ENCODE measurements at regions not wholly inside any gene's neighbourhood (a gene's known extent, or its start where the extent isn't known, plus 50 kb on each side); places are given as distances from the start of the nearest gene placed in this dataset.

DNA sequence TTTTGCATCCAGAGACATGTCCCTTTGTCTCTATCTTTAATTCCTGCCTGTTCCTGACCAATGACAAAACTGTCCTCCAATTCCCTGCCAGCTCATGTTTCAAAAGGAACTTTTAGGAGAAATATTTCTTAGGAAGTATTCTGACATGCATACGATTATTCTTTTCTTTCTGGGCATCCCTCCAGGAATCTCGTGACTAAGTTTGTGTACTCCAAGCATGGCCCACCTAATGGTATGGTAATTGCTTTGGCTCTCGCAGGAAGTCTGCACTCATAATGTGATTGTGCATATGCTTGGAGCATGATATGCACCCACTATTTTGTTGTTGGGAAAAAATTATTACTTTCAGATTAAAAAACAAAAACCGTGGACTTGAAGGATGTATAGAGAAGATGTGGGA, 256.4 kb downstream of the PRDM2 start:
- Histone ChIP-seq H3K4me2 (ENCODE audit: low read depth, low read length, poor library complexity, severe bottlenecking) (no peak overlapping the region), H3F3A (ENCODE audit: insufficient read depth) (no peaks in the 10 kb centered on the region), H3K9me2 (replicated peaks; ENCODE audit: insufficient read depth, low read length) (no peaks in the 10 kb centered on the region), H3K79me2 (ENCODE audit: insufficient read depth, low read length) (no peaks in the 10 kb centered on the region), H3K36me3 (ENCODE audit: low read length) (no peaks in the 10 kb centered on the region), H3K27ac (ENCODE audit: low read depth, low read length) (no peak overlapping the region), H3K27me3 (ENCODE audit: low read length) (no peaks in the 10 kb centered on the region), H2AFZ (ENCODE audit: low read depth, low read length, severe bottlenecking) (no peak overlapping the region), H4K20me1 (ENCODE audit: low read depth, low read length) (no peaks in the 10 kb centered on the region), H3K4me3 (ENCODE audit: insufficient read depth, low read length, poor library complexity, severe bottlenecking) (no peak overlapping the region), H3K9me3 (ENCODE audit: insufficient read depth, low read length) (no peaks in the 10 kb centered on the region), H3K9ac (ENCODE audit: low read length) (no peak overlapping the region)
- TF ChIP-seq, protein P1, sequence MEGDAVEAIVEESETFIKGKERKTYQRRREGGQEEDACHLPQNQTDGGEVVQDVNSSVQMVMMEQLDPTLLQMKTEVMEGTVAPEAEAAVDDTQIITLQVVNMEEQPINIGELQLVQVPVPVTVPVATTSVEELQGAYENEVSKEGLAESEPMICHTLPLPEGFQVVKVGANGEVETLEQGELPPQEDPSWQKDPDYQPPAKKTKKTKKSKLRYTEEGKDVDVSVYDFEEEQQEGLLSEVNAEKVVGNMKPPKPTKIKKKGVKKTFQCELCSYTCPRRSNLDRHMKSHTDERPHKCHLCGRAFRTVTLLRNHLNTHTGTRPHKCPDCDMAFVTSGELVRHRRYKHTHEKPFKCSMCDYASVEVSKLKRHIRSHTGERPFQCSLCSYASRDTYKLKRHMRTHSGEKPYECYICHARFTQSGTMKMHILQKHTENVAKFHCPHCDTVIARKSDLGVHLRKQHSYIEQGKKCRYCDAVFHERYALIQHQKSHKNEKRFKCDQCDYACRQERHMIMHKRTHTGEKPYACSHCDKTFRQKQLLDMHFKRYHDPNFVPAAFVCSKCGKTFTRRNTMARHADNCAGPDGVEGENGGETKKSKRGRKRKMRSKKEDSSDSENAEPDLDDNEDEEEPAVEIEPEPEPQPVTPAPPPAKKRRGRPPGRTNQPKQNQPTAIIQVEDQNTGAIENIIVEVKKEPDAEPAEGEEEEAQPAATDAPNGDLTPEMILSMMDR (IDR thresholded peaks at IDR 0.05; ENCODE audit: insufficient read depth, low read length, poor library complexity, severe bottlenecking): no peak
- no peak for TF ChIP-seq EZH2phosphoT487 (conservative IDR thresholded peaks at IDR 0.05; ENCODE audit: low read length)

DNA sequence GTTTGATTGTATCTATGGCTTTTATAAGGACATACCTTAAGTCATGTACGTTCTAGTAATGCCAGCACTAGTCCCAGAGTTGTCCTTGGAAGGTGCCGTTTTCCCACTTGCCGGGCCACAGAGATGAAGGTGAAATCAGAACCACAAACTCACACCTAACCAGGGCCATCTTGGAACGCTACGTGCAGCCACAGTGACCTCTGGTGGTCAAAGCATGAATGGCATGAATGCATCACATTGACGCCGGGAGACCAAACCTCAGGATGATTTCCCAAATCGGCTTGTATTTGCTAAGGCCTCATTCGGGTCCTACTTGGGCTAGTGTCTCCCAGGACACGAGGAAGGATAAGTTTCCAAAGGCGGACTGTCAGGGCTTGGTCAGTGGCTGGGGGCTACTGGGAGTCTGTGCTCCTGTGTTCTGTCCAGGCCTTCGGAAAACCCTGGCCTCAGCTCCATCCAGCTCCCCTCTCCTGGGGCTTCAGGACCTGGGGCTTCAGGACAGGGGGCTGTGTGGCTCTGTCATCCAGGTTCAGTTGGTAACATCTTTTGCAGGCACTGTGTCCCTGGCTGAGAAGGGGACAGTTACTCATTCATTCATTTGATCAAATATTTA, 260.5 kb downstream of the PRDM2 start:
- H3K79me2 ChIP-seq (ENCODE audit: insufficient read depth, low read length): no peaks in the 10 kb centered on the region
- H4K20me1 ChIP-seq (ENCODE audit: low read depth, low read length): no peaks in the 10 kb centered on the region
- no peak overlapping the region for H3K9ac ChIP-seq (ENCODE audit: low read length)
- no peak for TF ChIP-seq EZH2phosphoT487 (conservative IDR thresholded peaks at IDR 0.05; ENCODE audit: low read length)
- TF ChIP-seq, protein P1 (IDR thresholded peaks at IDR 0.05; ENCODE audit: insufficient read depth, low read length, poor library complexity, severe bottlenecking): peak; percentile 72
- H2AFZ ChIP-seq (ENCODE audit: low read depth, low read length, severe bottlenecking): no peak overlapping the region
- no peaks in the 10 kb centered on the region for H3K36me3 ChIP-seq (ENCODE audit: low read length)
- H3K4me3 ChIP-seq (ENCODE audit: insufficient read depth, low read length, poor library complexity, severe bottlenecking): no peak overlapping the region
- no peaks in the 10 kb centered on the region for H3K9me3 ChIP-seq (ENCODE audit: insufficient read depth, low read length)
- H3K9me2 ChIP-seq (replicated peaks; ENCODE audit: insufficient read depth, low read length): no peaks in the 10 kb centered on the region
- H3K27me3 ChIP-seq (ENCODE audit: low read length): no peaks in the 10 kb centered on the region
- H3K4me2 ChIP-seq (ENCODE audit: low read depth, low read length, poor library complexity, severe bottlenecking): no peak overlapping the region
- H3K27ac ChIP-seq (ENCODE audit: low read depth, low read length): no peak overlapping the region
- H3F3A ChIP-seq (ENCODE audit: insufficient read depth): no peaks in the 10 kb centered on the region

DNA sequence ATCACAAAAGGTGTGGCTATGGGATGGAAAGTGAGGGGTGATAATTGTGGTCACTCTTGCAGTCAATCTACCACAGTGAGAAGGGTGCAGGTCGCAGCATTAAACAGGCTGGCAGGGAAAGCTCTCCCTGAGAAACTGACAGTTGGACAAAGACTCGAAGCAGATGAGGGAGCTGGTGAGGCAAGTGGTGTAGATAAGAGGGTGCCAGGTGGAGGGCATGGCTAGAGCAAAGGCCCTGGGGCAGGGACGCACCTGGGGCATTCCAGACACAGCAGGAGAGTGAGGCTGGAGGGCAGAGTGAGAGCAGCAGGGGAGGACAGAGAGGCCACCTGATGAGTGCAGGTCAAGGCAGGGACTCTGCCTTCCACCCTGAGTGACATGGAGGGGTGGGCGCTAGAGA, 264.8 kb downstream of the PRDM2 start:
- Histone ChIP-seq H3K27ac (ENCODE audit: low read depth, low read length) (no peak overlapping the region), H3K4me3 (ENCODE audit: insufficient read depth, low read length, poor library complexity, severe bottlenecking) (no peak overlapping the region), H3K4me2 (ENCODE audit: low read depth, low read length, poor library complexity, severe bottlenecking) (no peak overlapping the region), H3F3A (ENCODE audit: insufficient read depth) (no peaks in the 10 kb centered on the region), H3K9ac (ENCODE audit: low read length) (no peak overlapping the region), H4K20me1 (ENCODE audit: low read depth, low read length) (no peaks in the 10 kb centered on the region), H3K27me3 (ENCODE audit: low read length) (no peaks in the 10 kb centered on the region), H3K36me3 (ENCODE audit: low read length) (no peaks in the 10 kb centered on the region), H2AFZ (ENCODE audit: low read depth, low read length, severe bottlenecking) (no peak overlapping the region), H3K9me3 (ENCODE audit: insufficient read depth, low read length) (no peaks in the 10 kb centered on the region), H3K79me2 (ENCODE audit: insufficient read depth, low read length) (no peaks in the 10 kb centered on the region), H3K9me2 (replicated peaks; ENCODE audit: insufficient read depth, low read length) (no peaks in the 10 kb centered on the region)
- TF ChIP-seq, protein P1 (IDR thresholded peaks at IDR 0.05; ENCODE audit: insufficient read depth, low read length, poor library complexity, severe bottlenecking): no peak
- no peak for TF ChIP-seq EZH2phosphoT487 (conservative IDR thresholded peaks at IDR 0.05; ENCODE audit: low read length)

Data from SU-DHL-6 (cell line).